ENCODE measurements at regions not wholly inside any gene's neighbourhood (a gene's known extent, or its start where the extent isn't known, plus 50 kb on each side); places are given as distances from the start of the nearest gene placed in this dataset.
A peak's percentile ranks its signal among the peaks of the same experiment; 100 is the strongest.

GRCh38 chr2:14910654-14911053 lies 278.1 kb downstream of the LRATD1 start:
- no peaks in the 10 kb centered on the region for H3K9me3 ChIP-seq
- WGBS, result 46% methylated on average over 2 of the region's 2 CpGs
- H3K4me3 ChIP-seq, result no peak overlapping the region
- H3K27ac ChIP-seq (replicated peaks in 1 of 4), result no peak overlapping the region
- no peaks in the 10 kb centered on the region for H3K36me3 ChIP-seq
- TF ChIP-seq POLR2A (IDR thresholded peaks at IDR 0.05; ENCODE audit: low read depth) (no peak), POLR2AphosphoS5 (IDR thresholded peaks at IDR 0.05) (no peak), EP300 (IDR thresholded peaks at IDR 0.05) (no peak), CTCF (IDR thresholded peaks at IDR 0.05) (no peak)
- no peaks in the 10 kb centered on the region for H3K27me3 ChIP-seq
- intact Hi-C loops (cut with DNase I), result no loop called here
- no peak for DNase-seq (ENCODE audit: extremely low spot score)
- H3K4me1 ChIP-seq, result no peaks in the 10 kb centered on the region

GRCh38 chr2:14915983-14916382 lies 283.5 kb downstream of the LRATD1 start:
- Histone ChIP-seq H3K36me3 (no peaks in the 10 kb centered on the region), H3K27me3 (no peaks in the 10 kb centered on the region), H3K4me3 (no peak overlapping the region), H3K27ac (replicated peaks in 1 of 4) (no peak overlapping the region), H3K4me1 (no peaks in the 10 kb centered on the region), H3K9me3 (no peaks in the 10 kb centered on the region)
- TF ChIP-seq POLR2A (IDR thresholded peaks at IDR 0.05; ENCODE audit: low read depth) (no peak), CTCF (IDR thresholded peaks at IDR 0.05) (no peak), EP300 (IDR thresholded peaks at IDR 0.05) (no peak), POLR2AphosphoS5 (IDR thresholded peaks at IDR 0.05) (no peak)
- intact Hi-C loops (cut with DNase I), result no loop called here
- 81% methylated on average over 4 of the region's 4 CpGs for whole genome bisulfite sequencing
- DNase-seq (ENCODE audit: extremely low spot score), result no peak

DNA sequence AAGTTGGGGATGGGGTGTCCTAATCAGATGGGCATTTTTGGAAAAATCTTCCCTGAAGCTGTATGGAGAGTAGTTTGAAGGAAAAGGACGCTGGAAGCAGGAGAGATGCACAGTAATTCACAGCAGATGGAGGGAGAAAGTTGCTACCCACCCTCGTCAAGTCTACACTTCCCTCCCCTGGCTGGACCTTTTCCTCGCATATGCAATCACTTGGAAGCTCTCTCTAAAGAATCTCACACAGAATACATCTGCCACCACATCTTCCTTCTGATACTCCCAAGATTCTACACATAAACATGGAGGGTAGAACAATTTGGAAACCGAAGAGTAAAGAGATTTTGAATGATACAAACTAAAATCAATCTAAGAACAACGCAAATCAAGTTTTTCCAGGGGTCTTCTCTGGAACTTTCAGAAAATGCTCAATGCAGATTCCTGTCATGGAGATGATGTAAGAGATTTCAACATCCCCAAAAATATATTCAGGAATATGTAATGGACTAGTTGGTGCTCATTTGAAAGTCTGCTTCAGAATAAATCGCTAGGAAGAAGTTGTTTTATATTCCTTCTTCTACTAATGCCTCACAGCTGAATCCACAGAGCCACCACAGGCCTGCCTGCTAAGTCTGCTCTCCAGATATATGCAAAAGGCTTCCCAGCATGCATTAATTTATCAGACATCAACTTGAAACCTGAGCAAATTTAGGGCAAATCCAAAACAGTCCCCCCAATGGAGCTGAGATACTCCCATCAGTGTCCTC lies 291.5 kb downstream of the LRATD1 start:
- peak; percentile 42 for DNase-seq (ENCODE audit: extremely low spot score)
- Histone ChIP-seq H3K36me3 (no peaks in the 10 kb centered on the region), H3K4me1 (no peaks in the 10 kb centered on the region), H3K27ac (replicated peaks in 1 of 4) (no peak overlapping the region), H3K4me3 (no peak overlapping the region), H3K9me3 (peaks cover 0 to 5% (median 0%) of the 10 kb centered on the region in 4 donors), H3K27me3 (no peaks in the 10 kb centered on the region)
- intact Hi-C loops (cut with DNase I), result no loop called here
- TF ChIP-seq EP300 (IDR thresholded peaks at IDR 0.05), result no peak
- TF ChIP-seq CTCF (IDR thresholded peaks at IDR 0.05), result no peak
- no peak for TF ChIP-seq POLR2AphosphoS5 (IDR thresholded peaks at IDR 0.05)
- TF ChIP-seq POLR2A (IDR thresholded peaks at IDR 0.05; ENCODE audit: low read depth), result no peak
- WGBS, result 63% methylated on average over 6 of the region's 6 CpGs

DNA sequence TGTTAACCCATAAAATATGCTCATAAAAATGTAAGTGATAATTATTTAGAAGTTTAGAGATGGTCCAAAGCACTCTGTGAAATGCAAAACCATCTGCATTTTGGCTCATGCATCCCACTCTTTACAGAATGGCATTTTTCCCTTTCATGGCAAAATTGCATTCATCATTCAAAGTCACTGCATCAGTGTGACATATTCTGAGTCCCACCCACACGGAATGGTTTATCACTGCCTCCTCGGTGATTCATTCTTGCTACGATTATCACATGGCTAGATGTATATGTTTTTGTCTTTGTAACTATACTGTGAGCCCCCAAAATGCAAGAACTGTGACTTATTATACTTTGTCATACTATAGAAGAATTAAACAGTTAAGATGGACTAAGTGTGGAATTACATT lies 293.0 kb downstream of the LRATD1 start:
- no peaks in the 10 kb centered on the region for H3K27me3 ChIP-seq
- intact Hi-C loops (cut with DNase I), result no loop called here
- no peak overlapping the region for H3K4me3 ChIP-seq
- H3K27ac ChIP-seq (replicated peaks in 1 of 4), result no peak overlapping the region
- TF ChIP-seq POLR2AphosphoS5 (IDR thresholded peaks at IDR 0.05), result no peak
- WGBS, result 88% methylated on average over 3 of the region's 3 CpGs
- H3K9me3 ChIP-seq, result peaks cover 0 to 5% (median 0%) of the 10 kb centered on the region in 4 donors
- no peaks in the 10 kb centered on the region for H3K4me1 ChIP-seq
- no peaks in the 10 kb centered on the region for H3K36me3 ChIP-seq
- no peak for DNase-seq (ENCODE audit: extremely low spot score)

DNA sequence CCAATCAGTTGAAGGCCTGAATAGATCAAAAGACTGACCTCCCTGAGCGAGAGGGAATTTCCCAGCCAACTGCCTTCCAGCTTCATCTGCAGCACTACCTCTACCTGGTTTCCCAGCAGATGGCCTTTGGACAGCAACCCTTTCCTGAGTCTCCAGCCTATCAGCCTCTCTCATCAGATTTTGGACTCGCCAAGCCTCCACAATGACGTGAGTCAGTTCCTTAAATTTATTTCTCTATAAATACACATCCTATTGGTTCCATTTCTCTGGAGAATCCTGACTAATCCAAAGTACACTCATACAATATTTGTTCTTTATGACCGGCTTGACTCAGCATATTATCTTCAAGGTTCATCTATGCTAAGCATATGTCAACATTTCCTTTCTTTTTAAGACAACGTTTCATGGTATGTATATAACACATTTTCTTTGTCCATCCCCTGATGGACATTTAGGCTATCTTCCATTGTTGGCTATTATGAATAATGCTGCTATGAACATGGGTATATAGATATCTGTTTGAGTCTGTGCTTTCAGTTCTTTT lies 294.6 kb downstream of the LRATD1 start:
- no peaks in the 10 kb centered on the region for H3K36me3 ChIP-seq
- H3K9me3 ChIP-seq, result peaks cover 0 to 5% (median 0%) of the 10 kb centered on the region in 4 donors
- no peaks in the 10 kb centered on the region for H3K4me1 ChIP-seq
- no peak overlapping the region for H3K4me3 ChIP-seq
- DNase-seq (ENCODE audit: extremely low spot score), result peak; percentile 75
- intact Hi-C loops (cut with DNase I), result no loop called here
- WGBS, result 82% methylated on average over 5 of the region's 5 CpGs
- TF ChIP-seq CTCF (IDR thresholded peaks at IDR 0.05), result no peak
- H3K27ac ChIP-seq (replicated peaks in 1 of 4), result no peak overlapping the region
- H3K27me3 ChIP-seq, result no peaks in the 10 kb centered on the region
